DMS 273 treated with DMSO at 0.1 percent for 48 hours (cell line): ENCODE measurements at regions not wholly inside any gene's neighbourhood (a gene's known extent, or its start where the extent isn't known, plus 50 kb on each side); places are given as distances from the start of the nearest gene placed in this dataset.
"Not testable (repeated sequence)": the region's sequence is repeated elsewhere in the genome, so short reads cannot be mapped to it uniquely, and the experiment has no call there.

Experiments
- DNase-seq: peaks from one replicate; lab custom pipeline; 2025; lab: John Stamatoyannopoulos, UW

- DNase-seq = no peak
Observed at GRCh38 chr3:107220538-107220937, 156.7 kb upstream of the CCDC54 start.

GRCh38 chr3:107221856-107222255 lies 155.4 kb upstream of the CCDC54 start:
- no peak for DNase-seq

DNA sequence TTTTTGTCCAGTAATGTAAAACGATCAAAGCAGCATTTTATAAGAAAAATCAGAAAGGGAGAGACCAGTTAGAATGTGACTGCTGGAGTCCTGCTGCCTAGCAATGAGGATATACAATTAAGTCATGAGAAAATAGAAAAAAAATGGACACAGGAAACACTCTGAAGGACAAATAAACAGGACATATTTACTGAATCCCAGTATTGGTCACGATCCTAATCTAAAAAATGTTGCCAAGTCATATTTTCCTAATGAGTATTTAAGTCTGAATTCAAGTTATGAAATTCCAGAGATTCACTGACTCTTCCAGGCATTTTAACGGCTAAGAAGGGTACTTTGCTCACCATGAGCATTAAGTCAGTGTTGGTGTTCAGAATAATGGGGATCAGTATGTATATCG lies 154.3 kb upstream of the CCDC54 start:
- no peak for DNase-seq

GRCh38 chr3:107224026-107224596 lies 153.1 kb upstream of the CCDC54 start:
- DNase-seq = no peak

- DNase-seq = no peak
Observed at GRCh38 chr3:107227091-107227490, 150.1 kb upstream of the CCDC54 start.

DNA sequence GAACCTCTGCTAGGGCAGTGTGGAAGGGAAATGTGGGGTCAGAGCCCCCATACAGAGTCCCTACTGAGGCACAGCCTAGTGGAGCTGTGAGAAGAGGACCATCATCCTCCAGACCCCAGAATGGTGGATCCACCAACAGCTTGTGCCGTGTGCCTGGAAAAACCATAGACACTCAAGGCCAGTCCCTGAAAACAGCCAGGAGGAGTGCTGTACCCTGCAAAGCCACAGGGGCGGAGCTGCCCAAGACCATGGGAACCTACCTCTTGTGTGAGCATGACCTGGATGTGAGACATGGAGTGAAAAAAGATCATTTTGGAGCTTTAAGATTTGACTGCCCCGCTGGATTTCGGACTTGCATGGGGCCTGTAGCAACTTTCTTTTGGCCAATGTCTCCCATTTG lies 143.4 kb upstream of the CCDC54 start:
- DNase-seq = not testable (repeated sequence)

GRCh38 chr3:107235193-107235927 lies 141.9 kb upstream of the CCDC54 start:
- no peak for DNase-seq

DNA sequence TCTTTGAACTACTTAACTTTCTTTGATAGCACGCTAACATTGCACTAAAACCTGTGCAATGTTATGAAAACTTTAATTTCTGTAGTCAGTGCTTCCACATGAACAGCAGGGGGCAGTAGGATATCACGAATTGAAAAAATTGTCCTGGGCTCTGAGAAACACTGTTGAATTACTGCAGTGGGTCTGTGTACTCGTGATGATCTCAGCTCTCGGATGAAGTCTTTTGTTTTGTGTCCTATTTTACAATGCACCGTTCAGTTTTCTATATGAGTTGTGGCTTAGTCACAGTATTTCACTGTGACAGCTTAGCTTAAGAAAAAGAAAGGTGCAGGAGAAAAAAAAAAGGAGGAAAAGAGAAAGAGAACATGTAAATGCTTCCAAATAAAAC lies 141.3 kb upstream of the CCDC54 start:
- peak; percentile 83 for DNase-seq

DNA sequence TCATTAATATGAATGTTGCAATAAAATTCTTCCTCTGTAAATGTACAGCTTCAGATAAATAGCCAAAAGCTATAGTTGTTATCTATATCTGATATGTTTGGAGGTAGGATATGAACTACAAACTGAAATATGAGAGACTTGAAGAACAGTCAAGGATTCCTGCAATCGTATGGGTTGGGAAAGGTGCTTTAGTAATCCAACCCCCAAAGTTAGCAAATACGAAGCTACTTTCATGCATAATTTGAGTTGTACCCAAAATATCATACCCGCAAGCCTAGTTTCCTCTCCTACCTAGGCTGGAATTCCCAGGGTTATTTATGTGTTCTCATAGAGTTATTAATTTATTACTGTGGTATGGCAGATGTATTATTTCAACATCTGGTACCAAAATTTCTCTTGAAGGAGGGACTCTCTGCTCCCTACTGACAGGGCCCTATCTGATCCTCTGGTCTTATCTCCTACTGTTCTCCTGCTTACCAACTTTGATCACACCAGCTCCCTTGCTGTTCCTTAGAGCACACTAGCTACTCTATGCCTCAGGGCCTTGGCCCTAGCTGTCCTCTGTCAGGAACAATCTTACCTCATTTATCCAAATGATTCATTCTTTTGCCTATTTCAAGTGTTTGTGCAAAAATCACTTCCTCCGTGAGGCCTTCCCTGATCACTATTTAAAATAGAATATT lies 140.4 kb upstream of the CCDC54 start:
- DNase-seq = no peak

GRCh38 chr3:107238787-107239186 lies 138.5 kb upstream of the CCDC54 start:
- DNase-seq = no peak

DNA sequence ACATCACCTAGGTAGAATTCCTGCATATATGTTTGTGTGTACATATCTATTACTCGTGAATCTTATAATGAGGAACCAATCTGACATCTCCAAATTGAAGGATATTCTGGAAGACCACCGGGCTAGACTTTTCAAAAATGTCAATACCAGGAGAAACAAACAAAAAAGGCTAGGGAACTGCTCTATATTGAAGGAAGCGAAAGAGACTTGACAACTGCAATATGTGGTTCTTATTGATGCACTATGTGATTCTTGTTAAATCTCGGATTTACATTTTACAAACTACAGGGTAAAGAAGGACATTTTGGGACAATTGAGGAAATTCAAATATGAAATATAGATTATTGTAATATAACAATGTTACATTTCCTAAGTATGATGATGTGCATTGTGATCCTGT lies 137.5 kb upstream of the CCDC54 start:
- no peak for DNase-seq

GRCh38 chr3:107240183-107241091 lies 136.8 kb upstream of the CCDC54 start:
- peak; percentile 53 for DNase-seq

DNA sequence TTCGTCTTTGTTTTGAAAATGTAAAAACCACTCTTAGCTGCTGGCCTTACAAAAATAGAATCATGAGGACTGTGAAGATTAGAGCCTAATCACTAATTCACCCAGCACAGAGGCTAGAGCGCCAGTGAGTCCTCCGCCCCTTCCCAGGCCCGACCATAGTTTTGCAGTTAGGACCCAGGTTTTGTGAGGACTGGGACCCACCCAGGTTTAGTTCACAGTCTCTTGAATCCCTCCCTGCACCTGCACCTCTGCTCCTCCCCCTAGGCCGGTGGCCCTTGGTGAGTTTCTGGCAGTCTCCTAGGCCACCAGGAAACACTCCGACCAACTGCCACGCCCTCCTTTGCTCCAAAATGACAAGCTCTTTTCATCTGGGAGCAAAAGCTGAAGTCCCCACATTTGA lies 136.0 kb upstream of the CCDC54 start:
- peak; percentile 7 for DNase-seq

DNA sequence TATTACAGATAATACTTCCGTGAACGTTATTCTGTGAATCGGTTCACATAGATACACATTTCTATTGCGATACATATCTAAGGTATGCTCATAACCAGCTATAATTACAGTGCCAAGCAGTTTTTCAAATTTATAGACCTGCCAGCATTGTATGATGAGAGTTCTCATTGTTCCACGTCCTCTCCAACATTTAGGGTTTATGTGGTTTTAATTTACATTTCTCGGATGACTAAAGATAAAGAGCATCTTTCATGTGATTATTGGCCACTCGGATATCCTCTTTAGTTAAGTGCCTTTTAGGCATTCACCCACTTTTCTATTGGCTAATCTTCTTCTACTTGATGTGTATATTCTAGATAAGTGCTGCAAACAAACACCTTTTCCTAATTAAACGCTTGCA lies 134.7 kb upstream of the CCDC54 start:
- DNase-seq = no peak

- no peak for DNase-seq
Observed at GRCh38 chr3:107247116-107247515, 130.1 kb upstream of the CCDC54 start.

DNA sequence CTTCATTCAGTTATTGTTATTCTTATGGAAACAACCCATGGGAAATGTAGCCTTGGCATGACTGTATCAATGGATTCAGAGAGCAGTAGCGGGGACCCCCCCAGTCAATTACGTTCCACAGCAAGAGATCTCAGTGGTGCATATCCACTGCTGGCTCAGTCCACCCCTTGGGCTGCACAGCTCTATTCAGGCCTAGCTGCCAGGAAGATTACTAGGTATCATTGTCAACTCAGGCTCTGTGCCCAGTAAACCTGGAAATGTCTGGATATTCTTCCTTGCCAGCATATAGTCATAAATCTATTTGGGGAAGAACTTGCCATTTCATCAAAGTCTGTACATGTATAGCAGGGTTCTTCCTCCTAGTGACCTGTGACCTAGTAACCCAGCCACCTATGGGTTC lies 128.1 kb upstream of the CCDC54 start:
- DNase-seq = no peak

GRCh38 chr3:107250221-107250620 lies 127.0 kb upstream of the CCDC54 start:
- DNase-seq = no peak

GRCh38 chr3:107251819-107252218 lies 125.4 kb upstream of the CCDC54 start:
- peak; percentile 41 for DNase-seq

- DNase-seq = no peak
Observed at GRCh38 chr3:107256963-107257362, 120.3 kb upstream of the CCDC54 start.

GRCh38 chr3:107258300-107258699 lies 118.9 kb upstream of the CCDC54 start:
- no peak for DNase-seq

- no peak for DNase-seq
Observed at GRCh38 chr3:107260207-107260606, 117.0 kb upstream of the CCDC54 start.

DNA sequence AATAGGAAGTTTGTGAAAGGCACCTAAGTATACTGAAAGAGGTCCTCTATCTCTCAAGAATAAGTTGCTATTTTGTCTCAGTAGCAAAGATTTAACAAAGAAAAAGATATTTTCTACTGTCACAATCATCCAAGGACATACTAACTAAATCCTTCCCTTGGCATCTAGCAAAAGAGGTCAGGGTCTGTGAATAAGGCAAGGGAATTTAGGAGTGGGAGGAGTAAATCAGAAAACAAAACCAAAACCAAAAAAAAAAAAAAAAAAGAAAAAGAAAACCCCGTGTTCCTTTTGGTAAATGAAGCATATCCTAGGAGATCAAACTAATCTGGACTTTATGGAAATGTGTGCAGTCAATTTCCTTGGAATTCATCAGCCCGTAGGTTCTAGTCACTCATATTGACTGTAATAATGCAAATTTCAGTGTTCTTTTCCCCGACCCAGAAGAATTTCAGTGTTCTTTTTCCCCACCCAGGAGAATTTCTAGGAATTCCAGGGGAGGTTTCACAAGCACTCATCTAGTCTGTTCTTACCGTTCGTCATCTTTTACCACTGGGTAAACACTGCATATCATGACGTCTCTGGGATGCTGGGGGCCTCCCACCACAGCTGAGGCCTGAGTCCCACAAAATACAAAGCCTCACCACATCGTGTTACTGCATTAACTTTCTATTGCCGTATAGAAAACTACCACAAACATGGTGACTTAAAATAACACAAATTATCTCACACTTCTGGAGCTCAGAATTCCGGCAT lies 113.8 kb upstream of the CCDC54 start:
- DNase-seq = no peak
